Prostate gland (tissue), 2 donors: ENCODE measurements at regions not wholly inside any gene's neighbourhood (a gene's known extent, or its start where the extent isn't known, plus 50 kb on each side); places are given as distances from the start of the nearest gene placed in this dataset.
A peak's percentile ranks its signal among the peaks of the same experiment; 100 is the strongest.

Source experiments
- DNase-seq: peaks from one replicate; pipeline ENCODE4 v3.0.0-alpha.2; 2019; ENCODE audit warnings: low spot score
- H3K27ac ChIP-seq, 2 donors: fragments of 200-600 bp; sonication (generic); 2 replicates each; pipeline ENCODE4 v1.5.1; 2017 to 2019
- H3K27me3 ChIP-seq: fragments of 200-600 bp; sonication (generic); replicated peaks from 2 replicates; pipeline ENCODE4 v1.5.1; 2019; ENCODE audit not compliant: insufficient read depth
- H3K36me3 ChIP-seq, 2 donors: fragments of 200-600 bp; sonication (generic); 1 replicate in 1 of 2; 2 replicates in 1 of 2; pipeline versions ENCODE4 v1.5.1 to v1.8.1; 2017 to 2019
- H3K4me1 ChIP-seq: fragments of 200-600 bp; sonication (generic); replicated peaks from 2 replicates; pipeline ENCODE4 v1.5.1; 2019
- H3K4me3 ChIP-seq, 2 donors: fragments of 200-600 bp; sonication (generic); 2 replicates each; pipeline ENCODE4 v1.5.1; 2017 to 2019
- H3K9me3 ChIP-seq: fragments of 200-600 bp; sonication (generic); 2 replicates; pipeline ENCODE4 v1.5.1; 2017
- POLR2A ChIP-seq: fragments of 450-650 bp; IDR thresholded peaks from one replicate; pipeline ENCODE4 v1.6.1; 2016; ENCODE audit warnings: antibody characterized with exemption, mild to moderate bottlenecking
- POLR2AphosphoS5 ChIP-seq: sonication (generic); formaldehyde crosslinking; IDR thresholded peaks from one replicate; pipeline ENCODE4 v1.6.1; 2017; ENCODE audit warnings: antibody characterized with exemption
- WGBS: methylation state at CpG from one replicate; pipeline ENCODE4 v1.1.5; 2018; 5-methylcytosine and 5-hydroxymethylcytosine counted together
- intact Hi-C: fragments of 100-400 bp; cut with DNase I; formaldehyde crosslinking; loops from one replicate; pipeline ENCODE4 v1.14.2; 2022
- TF ChIP-seq, protein P1 (sequence below), 4 experiments: fragments of 200-600 bp in 2 of 4; fragments of 450-650 bp in 2 of 4; sonication (generic) in 2 of 4; IDR thresholded peaks; 1 replicate in 3 of 4; 2 replicates in 1 of 4; pipeline ENCODE4 v1.5.1; 2016 to 2019; ENCODE audit warnings: antibody characterized with exemption in 4 of 4, mild to moderate bottlenecking in 2 of 4, moderate library complexity in 2 of 4

DNA sequence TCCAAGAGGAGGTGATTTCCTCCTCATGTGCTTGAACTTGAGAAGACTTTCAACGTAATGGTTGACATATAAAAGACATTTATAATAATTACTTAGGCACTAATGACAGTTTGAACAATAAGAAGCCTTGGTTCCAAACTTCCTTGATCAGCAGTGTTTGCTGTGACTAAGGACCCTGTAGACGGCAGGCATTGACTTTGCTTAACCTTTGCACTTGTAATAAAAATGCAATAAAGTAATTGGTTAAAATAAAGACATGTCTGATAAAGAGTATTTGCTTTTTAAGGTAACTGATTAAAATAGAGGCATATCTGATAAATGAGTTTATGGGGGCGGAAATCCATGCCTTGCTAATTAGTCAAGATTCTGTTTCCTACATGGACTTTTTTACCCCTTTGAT lies 82.2 kb upstream of the ST8SIA3 start:
- H3K27ac ChIP-seq = no peak overlapping the region
- intact Hi-C loops = no loop called here
- no peaks in the 10 kb centered on the region for H3K4me1 ChIP-seq
- WGBS = 29% methylated on average over 3 of the region's 3 CpGs
- no peaks in the 10 kb centered on the region for H3K9me3 ChIP-seq
- no peaks in the 10 kb centered on the region for H3K36me3 ChIP-seq
- DNase-seq = no peak
- H3K27me3 ChIP-seq = no peaks in the 10 kb centered on the region
- no peak overlapping the region for H3K4me3 ChIP-seq
- TF ChIP-seq POLR2A (no peak), POLR2AphosphoS5 (no peak)
- TF ChIP-seq, protein P1, sequence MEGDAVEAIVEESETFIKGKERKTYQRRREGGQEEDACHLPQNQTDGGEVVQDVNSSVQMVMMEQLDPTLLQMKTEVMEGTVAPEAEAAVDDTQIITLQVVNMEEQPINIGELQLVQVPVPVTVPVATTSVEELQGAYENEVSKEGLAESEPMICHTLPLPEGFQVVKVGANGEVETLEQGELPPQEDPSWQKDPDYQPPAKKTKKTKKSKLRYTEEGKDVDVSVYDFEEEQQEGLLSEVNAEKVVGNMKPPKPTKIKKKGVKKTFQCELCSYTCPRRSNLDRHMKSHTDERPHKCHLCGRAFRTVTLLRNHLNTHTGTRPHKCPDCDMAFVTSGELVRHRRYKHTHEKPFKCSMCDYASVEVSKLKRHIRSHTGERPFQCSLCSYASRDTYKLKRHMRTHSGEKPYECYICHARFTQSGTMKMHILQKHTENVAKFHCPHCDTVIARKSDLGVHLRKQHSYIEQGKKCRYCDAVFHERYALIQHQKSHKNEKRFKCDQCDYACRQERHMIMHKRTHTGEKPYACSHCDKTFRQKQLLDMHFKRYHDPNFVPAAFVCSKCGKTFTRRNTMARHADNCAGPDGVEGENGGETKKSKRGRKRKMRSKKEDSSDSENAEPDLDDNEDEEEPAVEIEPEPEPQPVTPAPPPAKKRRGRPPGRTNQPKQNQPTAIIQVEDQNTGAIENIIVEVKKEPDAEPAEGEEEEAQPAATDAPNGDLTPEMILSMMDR (IDR thresholded peaks at IDR 0.05) = no peak

DNA sequence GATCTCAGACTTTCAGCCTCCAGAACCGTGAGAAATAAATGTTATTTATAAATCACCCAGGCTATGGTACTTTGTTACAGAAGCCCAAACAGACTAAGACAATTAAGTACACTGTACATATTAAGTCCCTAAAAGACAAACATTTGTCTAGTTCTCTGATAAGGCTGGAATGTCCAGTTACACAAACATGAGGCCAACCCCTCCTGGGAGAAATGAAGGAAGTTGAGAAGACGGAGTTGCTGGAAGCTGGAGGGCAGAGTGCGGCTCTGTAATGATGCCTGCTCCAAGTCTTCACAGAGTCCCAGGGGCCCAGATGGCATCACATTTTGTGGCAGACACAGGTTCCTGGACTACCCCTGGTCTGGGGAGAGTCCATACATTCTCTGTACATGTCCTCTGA lies 79.2 kb upstream of the ST8SIA3 start:
- Histone ChIP-seq H3K9me3 (no peaks in the 10 kb centered on the region), H3K27ac (no peak overlapping the region), H3K36me3 (no peaks in the 10 kb centered on the region), H3K27me3 (no peaks in the 10 kb centered on the region), H3K4me3 (no peak overlapping the region), H3K4me1 (no peaks in the 10 kb centered on the region)
- intact Hi-C loops = no loop called here
- DNase-seq = peak; percentile 12
- peak; percentile 62 for TF ChIP-seq POLR2AphosphoS5
- TF ChIP-seq, protein P1 (IDR thresholded peaks at IDR 0.05) = no peak
- 27% methylated on average over 3 of the region's 3 CpGs for WGBS

DNA sequence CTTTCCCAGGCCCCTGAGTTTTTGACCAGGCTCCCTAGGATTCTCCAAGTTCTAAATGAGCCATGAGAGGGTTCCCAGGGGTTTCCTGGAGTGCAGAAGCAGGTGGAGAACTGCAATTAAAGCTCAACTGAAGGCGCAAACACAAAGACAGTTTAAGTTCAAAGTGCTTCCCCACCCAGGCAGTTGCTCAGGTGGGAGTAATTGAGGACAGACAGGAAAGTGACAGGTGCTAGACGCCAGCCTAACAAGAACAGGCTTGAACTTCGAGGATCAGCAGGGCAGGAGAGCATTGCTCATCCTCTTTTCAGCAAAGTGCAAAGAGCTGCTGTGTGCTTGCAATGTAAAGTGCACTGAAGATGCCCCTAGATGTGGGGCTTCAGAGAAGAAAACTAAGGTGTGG lies 77.2 kb upstream of the ST8SIA3 start:
- WGBS = 54% methylated on average over 3 of the region's 3 CpGs
- Histone ChIP-seq H3K4me1 (no peaks in the 10 kb centered on the region), H3K27ac (no peak overlapping the region), H3K9me3 (no peaks in the 10 kb centered on the region), H3K4me3 (no peak overlapping the region), H3K27me3 (no peaks in the 10 kb centered on the region), H3K36me3 (no peaks in the 10 kb centered on the region)
- TF ChIP-seq POLR2AphosphoS5 = no peak
- TF ChIP-seq, protein P1 (IDR thresholded peaks at IDR 0.05) = no peak
- TF ChIP-seq POLR2A = no peak
- intact Hi-C loops = no loop called here
- DNase-seq = no peak

DNA sequence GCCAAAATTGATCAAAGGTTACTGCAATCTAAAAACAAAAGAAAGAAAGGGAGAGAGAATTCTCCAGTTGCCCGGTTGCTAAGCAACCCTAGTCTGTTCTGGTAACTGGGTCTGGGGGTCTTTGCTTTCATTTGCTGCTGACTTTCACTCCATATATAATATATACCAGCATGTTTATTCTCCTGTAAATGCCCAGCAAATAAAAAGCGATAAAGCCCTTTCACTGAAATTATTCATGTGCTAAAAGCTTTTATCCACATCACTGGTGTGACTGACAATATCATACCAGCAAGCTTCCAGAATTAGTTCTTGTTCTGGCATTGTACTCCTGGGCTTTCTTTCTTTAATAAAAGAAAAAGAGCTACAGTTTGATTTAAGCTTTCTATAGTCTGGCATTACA lies 75.5 kb upstream of the ST8SIA3 start:
- no peaks in the 10 kb centered on the region for H3K36me3 ChIP-seq
- no peak overlapping the region for H3K4me3 ChIP-seq
- WGBS = 44% methylated on average over 2 of the region's 2 CpGs
- H3K4me1 ChIP-seq = no peaks in the 10 kb centered on the region
- intact Hi-C loops = no loop called here
- no peak for DNase-seq
- no peak for TF ChIP-seq POLR2AphosphoS5
- TF ChIP-seq, protein P1 (IDR thresholded peaks at IDR 0.05) = no peak
- TF ChIP-seq POLR2A = no peak
- H3K27ac ChIP-seq = no peak overlapping the region
- H3K9me3 ChIP-seq = no peaks in the 10 kb centered on the region
- no peaks in the 10 kb centered on the region for H3K27me3 ChIP-seq

DNA sequence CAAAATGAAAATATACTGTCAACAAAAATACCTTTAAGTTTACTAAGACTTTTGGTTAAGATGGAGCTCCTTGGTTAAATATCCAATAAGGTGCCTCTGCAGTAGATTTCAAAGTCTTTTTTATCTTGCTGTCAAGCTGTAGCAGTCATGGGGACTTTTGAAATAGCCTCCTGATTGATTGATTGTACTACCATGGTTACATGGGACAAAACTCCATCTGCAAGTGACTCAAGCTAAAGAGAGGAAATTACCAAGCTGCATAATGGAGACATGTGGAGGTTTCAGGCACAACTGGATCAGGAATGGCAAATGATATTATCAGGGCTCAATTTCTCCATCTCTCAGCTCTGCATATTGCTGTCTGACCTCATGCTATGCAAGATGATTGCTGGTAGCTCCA lies 73.4 kb upstream of the ST8SIA3 start:
- Histone ChIP-seq H3K27me3 (no peaks in the 10 kb centered on the region), H3K36me3 (no peaks in the 10 kb centered on the region), H3K4me1 (no peaks in the 10 kb centered on the region), H3K9me3 (no peaks in the 10 kb centered on the region), H3K4me3 (no peak overlapping the region), H3K27ac (no peak overlapping the region)
- DNase-seq = no peak
- TF ChIP-seq, protein P1 (IDR thresholded peaks at IDR 0.05) = no peak
- TF ChIP-seq POLR2AphosphoS5 (no peak), POLR2A (no peak)
- intact Hi-C loops = no loop called here
